GM13977 (cell line): ENCODE measurements at regions not wholly inside any gene's neighbourhood (a gene's known extent, or its start where the extent isn't known, plus 50 kb on each side); places are given as distances from the start of the nearest gene placed in this dataset.
A peak's percentile ranks its signal among the peaks of the same experiment; 100 is the strongest.

Experiments used
- DNase-seq: peaks from one replicate; pipeline ENCODE4 v3.0.0; 2012; ENCODE audit warnings: low spot score
- CTCF ChIP-seq: IDR thresholded peaks from 2 replicates; pipeline ENCODE4 v1.5.1; 2012; ENCODE audit warnings: mild to moderate bottlenecking, control low read depth; ENCODE audit not compliant: insufficient read depth; ENCODE audit errors: extremely low read depth, missing control alignments
- in situ Hi-C: fragments of 300-500 bp; cut with MboI; formaldehyde crosslinking; loops from one replicate; pipeline ENCODE4 v1.12.0; 2022; ENCODE audit warnings: low sequenced_read_pairs, low pct_unique_long_range_greater_than_20kb, mixed read lengths, inconsistent platforms; ENCODE audit not compliant: unreplicated experiment

GRCh38 chr7:49563693-49564378 is 209.6 kb upstream of the VWC2 start:
- TF ChIP-seq CTCF, result no peak
- in situ Hi-C loops, result no loop called here
- DNase-seq, result no peak

GRCh38 chr7:49564379-49564714 is 209.1 kb upstream of the VWC2 start:
- peak; percentile 40 for DNase-seq
- in situ Hi-C loops, result no loop called here
- no peak for TF ChIP-seq CTCF

DNA sequence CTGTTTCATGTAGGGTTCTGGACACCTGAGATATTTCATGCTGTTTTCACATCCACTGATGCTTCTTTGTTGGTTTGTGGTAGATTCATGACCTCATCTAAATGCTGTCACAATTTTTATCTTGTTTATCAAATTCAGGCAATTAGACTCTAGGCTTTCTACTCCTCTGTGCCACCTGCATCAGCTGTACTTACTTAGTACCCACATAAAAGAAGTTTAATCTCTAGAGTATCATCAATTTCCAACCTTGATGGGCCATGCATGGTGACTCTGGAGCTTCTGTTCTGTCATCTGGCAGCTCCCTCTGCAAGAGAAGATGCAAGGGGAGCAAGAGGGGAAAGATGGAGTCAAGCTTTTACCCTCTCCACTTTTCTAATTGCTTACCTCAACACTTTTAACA is 195.9 kb upstream of the VWC2 start:
- in situ Hi-C loops, result no loop called here
- no peak for DNase-seq
- TF ChIP-seq CTCF, result no peak

GRCh38 chr7:49579408-49579807 is 194.0 kb upstream of the VWC2 start:
- TF ChIP-seq CTCF, result no peak
- in situ Hi-C loops, result no loop called here
- DNase-seq, result no peak

- no peak for DNase-seq
- no peak for TF ChIP-seq CTCF
- in situ Hi-C loops, result no loop called here
Measured at GRCh38 chr7:49580000-49580399, 193.4 kb upstream of the VWC2 start.

- DNase-seq, result no peak
- in situ Hi-C loops, result no loop called here
- no peak for TF ChIP-seq CTCF
Measured at GRCh38 chr7:49580761-49581160, 192.7 kb upstream of the VWC2 start.

GRCh38 chr7:49583440-49583839 is 190.0 kb upstream of the VWC2 start:
- DNase-seq, result no peak
- no peak for TF ChIP-seq CTCF
- in situ Hi-C loops, result no loop called here
